HEK293 (cell line): ENCODE measurements at regions not wholly inside any gene's neighbourhood (a gene's known extent, or its start where the extent isn't known, plus 50 kb on each side); places are given as distances from the start of the nearest gene placed in this dataset.

Source experiments
- ATF2 ChIP-seq: fragments of 450-650 bp; formaldehyde crosslinking; IDR thresholded peaks from 2 replicates; pipeline ENCODE4 v1.5.1; 2016; ENCODE audit warnings: missing biosample characterization, missing genetic modification characterization, low read depth
- BCL11B ChIP-seq: fragments of 450-650 bp; formaldehyde crosslinking; IDR thresholded peaks from 2 replicates; pipeline ENCODE4 v1.5.1; 2016; ENCODE audit warnings: low read depth, missing biosample characterization, missing genetic modification characterization
- FEZF1 ChIP-seq: fragments of 450-650 bp; formaldehyde crosslinking; IDR thresholded peaks from 2 replicates; pipeline ENCODE4 v1.5.1; 2016; ENCODE audit warnings: missing biosample characterization, missing genetic modification characterization
- GFI1B ChIP-seq: fragments of 450-650 bp; formaldehyde crosslinking; IDR thresholded peaks from 2 replicates; pipeline ENCODE4 v1.5.1; 2016; ENCODE audit warnings: missing biosample characterization, missing genetic modification characterization
- GLIS2 ChIP-seq: fragments of 450-650 bp; formaldehyde crosslinking; IDR thresholded peaks from 2 replicates; pipeline ENCODE4 v1.5.1; 2016; ENCODE audit warnings: missing biosample characterization, missing genetic modification characterization
- HIC1 ChIP-seq: fragments of 450-650 bp; formaldehyde crosslinking; IDR thresholded peaks from 2 replicates; pipeline ENCODE4 v1.5.1; 2016; ENCODE audit warnings: missing biosample characterization, missing genetic modification characterization
- PATZ1 ChIP-seq: fragments of 450-650 bp; formaldehyde crosslinking; IDR thresholded peaks from 2 replicates; pipeline ENCODE4 v1.5.1; 2016; ENCODE audit warnings: missing biosample characterization, missing genetic modification characterization
- PRDM1 ChIP-seq: fragments of 450-650 bp; formaldehyde crosslinking; IDR thresholded peaks from 2 replicates; pipeline ENCODE4; 2016; ENCODE audit warnings: missing biosample characterization, missing genetic modification characterization
- REPIN1 ChIP-seq: fragments of 450-650 bp; formaldehyde crosslinking; IDR thresholded peaks from 2 replicates; pipeline ENCODE4 v1.5.1; 2017; ENCODE audit warnings: missing biosample characterization, missing genetic modification characterization, low read depth
- SETDB1 ChIP-seq: IDR thresholded peaks from one replicate; pipeline ENCODE4 v1.6.1; 2017; ENCODE audit warnings: mild to moderate bottlenecking, low read length, moderate library complexity, mixed read lengths; ENCODE audit not compliant: insufficient read length
- TRIM28 ChIP-seq: IDR thresholded peaks from 2 replicates; pipeline ENCODE4 v1.6.1; 2011; ENCODE audit warnings: low read length, control low read depth, borderline replicate concordance
- YY2 ChIP-seq: fragments of 450-650 bp; formaldehyde crosslinking; IDR thresholded peaks from 2 replicates; pipeline ENCODE4 v1.5.1; 2016; ENCODE audit warnings: missing biosample characterization, missing genetic modification characterization
- ZFP69B ChIP-seq: fragments of 450-650 bp; formaldehyde crosslinking; IDR thresholded peaks from 2 replicates; pipeline ENCODE4 v1.5.1; 2016; ENCODE audit warnings: missing biosample characterization, missing genetic modification characterization
- ZNF184 ChIP-seq: fragments of 450-650 bp; IDR thresholded peaks from 2 replicates; pipeline ENCODE4 v1.5.1; 2018; ENCODE audit warnings: missing biosample characterization, mild to moderate bottlenecking, missing genetic modification characterization
- ZNF280C ChIP-seq: fragments of 450-650 bp; formaldehyde crosslinking; IDR thresholded peaks from 2 replicates; pipeline ENCODE4 v1.5.1; 2016; ENCODE audit warnings: missing biosample characterization, missing genetic modification characterization
- ZNF335 ChIP-seq: fragments of 450-650 bp; formaldehyde crosslinking; conservative IDR thresholded peaks from 2 replicates; pipeline ENCODE4 v1.5.1; 2016; ENCODE audit warnings: missing biosample characterization, missing genetic modification characterization
- ZNF394 ChIP-seq: fragments of 450-650 bp; formaldehyde crosslinking; IDR thresholded peaks from 2 replicates; pipeline ENCODE4 v1.5.1; 2016; ENCODE audit warnings: missing biosample characterization, missing genetic modification characterization, mild to moderate bottlenecking, moderate library complexity, borderline replicate concordance
- ZNF404 ChIP-seq: fragments of 450-650 bp; formaldehyde crosslinking; IDR thresholded peaks from 2 replicates; pipeline ENCODE4 v1.5.1; 2017; ENCODE audit warnings: missing biosample characterization, missing genetic modification characterization
- ZNF426 ChIP-seq: fragments of 450-650 bp; formaldehyde crosslinking; IDR thresholded peaks from 2 replicates; pipeline ENCODE4 v1.5.1; 2017; ENCODE audit warnings: missing biosample characterization, missing genetic modification characterization, mild to moderate bottlenecking, inconsistent platforms, moderate library complexity
- ZNF488 ChIP-seq: fragments of 450-650 bp; formaldehyde crosslinking; IDR thresholded peaks from 2 replicates; pipeline ENCODE4 v1.5.1; 2016; ENCODE audit warnings: missing biosample characterization, missing genetic modification characterization
- ZNF530 ChIP-seq: fragments of 450-650 bp; formaldehyde crosslinking; IDR thresholded peaks from 2 replicates; pipeline ENCODE4 v1.5.1; 2016; ENCODE audit warnings: low read depth, missing biosample characterization, missing genetic modification characterization
- ZNF596 ChIP-seq: fragments of 450-650 bp; IDR thresholded peaks from 2 replicates; pipeline ENCODE4 v1.5.0; 2018; ENCODE audit warnings: missing biosample characterization, mild to moderate bottlenecking, missing genetic modification characterization, moderate library complexity
- ZNF610 ChIP-seq: fragments of 450-650 bp; formaldehyde crosslinking; IDR thresholded peaks from 2 replicates; pipeline ENCODE4 v1.5.1; 2016; ENCODE audit warnings: missing biosample characterization, missing genetic modification characterization, borderline replicate concordance
- ZNF707 ChIP-seq: fragments of 450-650 bp; formaldehyde crosslinking; IDR thresholded peaks from 2 replicates; pipeline ENCODE4 v1.5.1; 2016; ENCODE audit warnings: missing biosample characterization, missing genetic modification characterization
- ZNF768 ChIP-seq: fragments of 450-650 bp; formaldehyde crosslinking; IDR thresholded peaks from 2 replicates; pipeline ENCODE4 v1.5.1; 2018; ENCODE audit warnings: missing biosample characterization, mild to moderate bottlenecking, missing genetic modification characterization
- ZNF777 ChIP-seq: fragments of 450-650 bp; formaldehyde crosslinking; IDR thresholded peaks from 2 replicates; pipeline ENCODE4 v1.5.1; 2017; ENCODE audit warnings: missing biosample characterization, missing genetic modification characterization, borderline replicate concordance
- ZSCAN23 ChIP-seq: fragments of 450-650 bp; formaldehyde crosslinking; IDR thresholded peaks from 2 replicates; pipeline ENCODE4 v1.5.1; 2016; ENCODE audit warnings: missing biosample characterization, missing genetic modification characterization
- ZSCAN5A ChIP-seq: fragments of 450-650 bp; formaldehyde crosslinking; IDR thresholded peaks from 2 replicates; pipeline ENCODE4 v1.5.1; 2016; ENCODE audit warnings: missing biosample characterization, missing genetic modification characterization

GRCh38 chr1:9428601-9429341 lies 110.5 kb upstream of the SLC25A33 start (continued):
- peak; percentile 53; the same call in 1 of the 2 replicates for TF ChIP-seq ZNF610 (tag by site-specific recombination)
- TF ChIP-seq ZNF768 (tag by site-specific recombination), result no peak
- no peak for TF ChIP-seq ZNF530 (tag by site-specific recombination)
- TF ChIP-seq GLIS2 (tag by site-specific recombination), result 0 out of 2 replicates have a peak, but pooled peaks have one; percentile 31
- TF ChIP-seq ZNF707 (tag by site-specific recombination), result no peak
- peak; percentile 100 for TF ChIP-seq ATF2 (tag by site-specific recombination)
- no peak; the same call in 1 of the 2 replicates for TF ChIP-seq ZNF394 (tag by site-specific recombination)
- no peak for TF ChIP-seq ZSCAN5A (tag by site-specific recombination)
- no peak for TF ChIP-seq PRDM1 (tag by site-specific recombination)
- TF ChIP-seq ZNF335 (tag by site-specific recombination), result peak; percentile 96
- no peak for TF ChIP-seq YY2 (tag by site-specific recombination)
- TF ChIP-seq ZNF280C (tag by site-specific recombination), result no peak
- no peak for TF ChIP-seq ZFP69B (tag by site-specific recombination)
- TF ChIP-seq REPIN1 (tag by site-specific recombination), result no peak
- no peak for TF ChIP-seq ZNF596
- TF ChIP-seq ZSCAN23 (tag by site-specific recombination), result 0 out of 2 replicates have a peak, but pooled peaks have one; percentile 27
- no peak for TF ChIP-seq GFI1B (tag by site-specific recombination)
- TF ChIP-seq PATZ1 (tag by site-specific recombination), result peak; percentile 16; the same call in 1 of the 2 replicates
- peak; percentile 23; the same call in 1 of the 2 replicates for TF ChIP-seq TRIM28
- peak; percentile 49 for TF ChIP-seq SETDB1
- TF ChIP-seq ZNF426 (tag by site-specific recombination), result no peak
- TF ChIP-seq ZNF404 (tag by site-specific recombination), result no peak
- no peak for TF ChIP-seq ZNF777 (tag by site-specific recombination)
- no peak for TF ChIP-seq BCL11B (tag by site-specific recombination)
- no peak for TF ChIP-seq ZNF488 (tag by site-specific recombination)
- TF ChIP-seq HIC1 (tag by site-specific recombination), result no peak
- TF ChIP-seq FEZF1, result no peak
- TF ChIP-seq ZNF184 (tag by site-specific recombination), result no peak
